ENCODE measurements at regions not wholly inside any gene's neighbourhood (a gene's known extent, or its start where the extent isn't known, plus 50 kb on each side); places are given as distances from the start of the nearest gene placed in this dataset.

GRCh38 chr3:106755336-106755735 is 621.9 kb upstream of the CCDC54 start:
- Histone ChIP-seq H3K36me3 (no peaks in the 10 kb centered on the region), H3K9me3 (replicated peaks) (peaks cover 39% of the 10 kb centered on the region), H3K27me3 (ENCODE audit: low read depth) (no peaks in the 10 kb centered on the region), H3K4me3 (no peak overlapping the region), H3K27ac (replicated peaks) (no peak overlapping the region), H3K4me1 (no peaks in the 10 kb centered on the region)
- no peak for TF ChIP-seq CTCF (IDR thresholded peaks at IDR 0.05; ENCODE audit: borderline replicate concordance)
- no peak for DNase-seq
- intact Hi-C loops (cut with micrococcal nuclease), result no loop called here

GRCh38 chr3:106756901-106757300 is 620.3 kb upstream of the CCDC54 start:
- Histone ChIP-seq H3K27ac (replicated peaks) (no peak overlapping the region), H3K4me1 (no peaks in the 10 kb centered on the region), H3K36me3 (no peaks in the 10 kb centered on the region), H3K4me3 (no peak overlapping the region), H3K9me3 (replicated peaks) (peaks cover 39% of the 10 kb centered on the region), H3K27me3 (ENCODE audit: low read depth) (no peaks in the 10 kb centered on the region)
- intact Hi-C loops (cut with micrococcal nuclease), result no loop called here
- no peak for TF ChIP-seq CTCF (IDR thresholded peaks at IDR 0.05; ENCODE audit: borderline replicate concordance)
- no peak for DNase-seq

GRCh38 chr3:106758459-106758858 is 618.8 kb upstream of the CCDC54 start:
- no peak for TF ChIP-seq CTCF (IDR thresholded peaks at IDR 0.05; ENCODE audit: borderline replicate concordance)
- Histone ChIP-seq H3K4me3 (no peak overlapping the region), H3K9me3 (replicated peaks) (peaks cover 39% of the 10 kb centered on the region), H3K27ac (replicated peaks) (no peak overlapping the region), H3K36me3 (no peaks in the 10 kb centered on the region), H3K4me1 (no peaks in the 10 kb centered on the region), H3K27me3 (ENCODE audit: low read depth) (no peaks in the 10 kb centered on the region)
- DNase-seq, result no peak
- intact Hi-C loops (cut with micrococcal nuclease), result no loop called here

- H3K36me3 ChIP-seq, result no peaks in the 10 kb centered on the region
- H3K4me1 ChIP-seq, result no peaks in the 10 kb centered on the region
- no peak overlapping the region for H3K4me3 ChIP-seq
- no peaks in the 10 kb centered on the region for H3K27me3 ChIP-seq (ENCODE audit: low read depth)
- peaks cover 26% of the 10 kb centered on the region for H3K9me3 ChIP-seq (replicated peaks)
- H3K27ac ChIP-seq (replicated peaks), result no peak overlapping the region
- intact Hi-C loops (cut with micrococcal nuclease), result no loop called here
- no peak for TF ChIP-seq CTCF (IDR thresholded peaks at IDR 0.05; ENCODE audit: borderline replicate concordance)
- no peak for DNase-seq
Observed at GRCh38 chr3:106759731-106760130, 617.5 kb upstream of the CCDC54 start.

- no peak for TF ChIP-seq CTCF (IDR thresholded peaks at IDR 0.05; ENCODE audit: borderline replicate concordance)
- DNase-seq, result no peak
- H3K27ac ChIP-seq (replicated peaks), result no peak overlapping the region
- H3K36me3 ChIP-seq, result no peaks in the 10 kb centered on the region
- no peaks in the 10 kb centered on the region for H3K4me1 ChIP-seq
- no peak overlapping the region for H3K4me3 ChIP-seq
- intact Hi-C loops (cut with micrococcal nuclease), result no loop called here
- H3K27me3 ChIP-seq (ENCODE audit: low read depth), result no peaks in the 10 kb centered on the region
- H3K9me3 ChIP-seq (replicated peaks), result no peaks in the 10 kb centered on the region
Observed at GRCh38 chr3:106765342-106765741, 611.9 kb upstream of the CCDC54 start.
